ENCODE measurements at regions not wholly inside any gene's neighbourhood (a gene's known extent, or its start where the extent isn't known, plus 50 kb on each side); places are given as distances from the start of the nearest gene placed in this dataset.

GRCh38 chr10:113313048-113313602 is 239.7 kb upstream of the HABP2 start:
- TF ChIP-seq CTCF (IDR thresholded peaks at IDR 0.05): no peak
- no peak for TF ChIP-seq POLR2A (IDR thresholded peaks at IDR 0.05)
